Activated naive CD4-positive, alpha-beta T cell treated with anti-CD3 and anti-CD28 coated beads, Interleukin-2, amount 10 ng/mL, durations not matched to agents 7 days and 5 days (primary cell): ENCODE measurements at regions not wholly inside any gene's neighbourhood (a gene's known extent, or its start where the extent isn't known, plus 50 kb on each side); places are given as distances from the start of the nearest gene placed in this dataset.
"Not testable (repeated sequence)": the region's sequence is repeated elsewhere in the genome, so short reads cannot be mapped to it uniquely, and the experiment has no call there.

Source experiments
- CTCF ChIA-PET: fragments of 350-600 bp; sonication (Branson Sonifier 250); formaldehyde crosslinking; loops from one replicate; lab custom pipeline; 2021; ENCODE audit warnings: antibody characterized with exemption; lab: Charles Lee
- DNase-seq: peaks from one replicate; pipeline ENCODE4 v3.0.0-alpha.2; 2020
- H3K27ac Mint-ChIP-seq: one replicate; pipeline ENCODE4 v1.8.0; 2021; ENCODE audit warnings: mild to moderate bottlenecking, moderate library complexity, mixed read lengths
- H3K27me3 Mint-ChIP-seq: one replicate; pipeline ENCODE4 v1.8.0; 2021; ENCODE audit warnings: mild to moderate bottlenecking, mixed read lengths
- H3K36me3 Mint-ChIP-seq: one replicate; pipeline ENCODE4 v1.8.0; 2021; ENCODE audit warnings: mixed read lengths
- H3K4me1 Mint-ChIP-seq: one replicate; pipeline ENCODE4 v1.8.0; 2021; ENCODE audit warnings: mixed read lengths
- H3K4me3 Mint-ChIP-seq: one replicate; pipeline ENCODE4 v1.8.0; 2021; ENCODE audit warnings: mild to moderate bottlenecking, moderate library complexity, mixed read lengths
- H3K9me3 Mint-ChIP-seq: one replicate; pipeline ENCODE4 v1.8.0; 2021; ENCODE audit warnings: mixed read lengths

GRCh38 chr12:125533434-125534029 is 468.3 kb downstream of the AACS start:
- CTCF ChIA-PET, result no interaction called here
- Mint-ChIP-seq H3K27ac (no peak overlapping the region), H3K27me3 (no peaks in the 10 kb centered on the region), H3K4me3 (no peak overlapping the region), H3K36me3 (no peaks in the 10 kb centered on the region), H3K9me3 (no peaks in the 10 kb centered on the region), H3K4me1 (no peaks in the 10 kb centered on the region)
- DNase-seq, result peak; percentile 42

GRCh38 chr12:125538401-125539199 is 473.4 kb downstream of the AACS start:
- Mint-ChIP-seq H3K4me1 (no peaks in the 10 kb centered on the region), H3K27me3 (no peaks in the 10 kb centered on the region), H3K9me3 (peaks cover 2% of the 10 kb centered on the region), H3K36me3 (no peaks in the 10 kb centered on the region), H3K27ac (no peak overlapping the region), H3K4me3 (no peak overlapping the region)
- CTCF ChIA-PET, result no interaction called here
- no peak for DNase-seq

GRCh38 chr12:125540580-125541204 is 475.5 kb downstream of the AACS start:
- H3K36me3 Mint-ChIP-seq, result no peaks in the 10 kb centered on the region
- no peak overlapping the region for H3K27ac Mint-ChIP-seq
- H3K27me3 Mint-ChIP-seq, result no peaks in the 10 kb centered on the region
- no peak for DNase-seq
- peaks cover 2% of the 10 kb centered on the region for H3K9me3 Mint-ChIP-seq
- CTCF ChIA-PET, result no interaction called here
- H3K4me1 Mint-ChIP-seq, result no peaks in the 10 kb centered on the region
- no peak overlapping the region for H3K4me3 Mint-ChIP-seq

- Mint-ChIP-seq H3K27me3 (no peaks in the 10 kb centered on the region), H3K4me1 (no peaks in the 10 kb centered on the region)
Measured at GRCh38 chr12:125544960-125545359, 479.7 kb downstream of the AACS start.

GRCh38 chr12:125549171-125549570 is 483.9 kb downstream of the AACS start:
- H3K27ac Mint-ChIP-seq, result no peak overlapping the region
- no peaks in the 10 kb centered on the region for H3K4me1 Mint-ChIP-seq
- no peaks in the 10 kb centered on the region for H3K27me3 Mint-ChIP-seq
- no peak overlapping the region for H3K4me3 Mint-ChIP-seq
- no peak for DNase-seq
- peaks cover 3% of the 10 kb centered on the region for H3K9me3 Mint-ChIP-seq
- CTCF ChIA-PET, result interaction anchor here (0.6 kb wide), 1 partner anchor 1301 kb away, joined by 4 read pairs; no protein-coding TSS in a partner anchor
- H3K36me3 Mint-ChIP-seq, result no peaks in the 10 kb centered on the region

More at GRCh38 chr12:125544960-125545359, 479.7 kb downstream of the AACS start:
- DNase-seq, result no peak
- Mint-ChIP-seq H3K4me3 (no peak overlapping the region), H3K9me3 (peaks cover 6% of the 10 kb centered on the region), H3K27ac (no peak overlapping the region), H3K36me3 (no peaks in the 10 kb centered on the region)
- CTCF ChIA-PET, result no interaction called here

GRCh38 chr12:125549836-125550235 is 484.6 kb downstream of the AACS start:
- no peak overlapping the region for H3K4me3 Mint-ChIP-seq
- CTCF ChIA-PET, result interaction anchor here (0.6 kb wide), 1 partner anchor 1301 kb away, joined by 4 read pairs; no protein-coding TSS in a partner anchor

GRCh38 chr12:125552295-125552694 is 487.1 kb downstream of the AACS start:
- H3K9me3 Mint-ChIP-seq, result peaks cover 3% of the 10 kb centered on the region
- no peak overlapping the region for H3K27ac Mint-ChIP-seq
- CTCF ChIA-PET, result no interaction called here
- no peak overlapping the region for H3K4me3 Mint-ChIP-seq
- no peaks in the 10 kb centered on the region for H3K4me1 Mint-ChIP-seq
- H3K36me3 Mint-ChIP-seq, result no peaks in the 10 kb centered on the region
- DNase-seq, result no peak
- no peaks in the 10 kb centered on the region for H3K27me3 Mint-ChIP-seq

More at GRCh38 chr12:125549836-125550235, 484.6 kb downstream of the AACS start:
- no peaks in the 10 kb centered on the region for H3K4me1 Mint-ChIP-seq
- no peaks in the 10 kb centered on the region for H3K27me3 Mint-ChIP-seq
- DNase-seq, result no peak
- H3K36me3 Mint-ChIP-seq, result no peaks in the 10 kb centered on the region
- peaks cover 3% of the 10 kb centered on the region for H3K9me3 Mint-ChIP-seq
- H3K27ac Mint-ChIP-seq, result no peak overlapping the region

- DNase-seq, H3K27ac Mint-ChIP-seq, CTCF ChIA-PET, H3K4me3 Mint-ChIP-seq, H3K27me3 Mint-ChIP-seq, H3K36me3 Mint-ChIP-seq, H3K4me1 Mint-ChIP-seq: not testable (repeated sequence)
- H3K9me3 Mint-ChIP-seq, result peaks cover 13% of the 10 kb centered on the region
Measured at GRCh38 chr12:125561008-125561407, 495.8 kb downstream of the AACS start.

- CTCF ChIA-PET, result no interaction called here
- no peak overlapping the region for H3K4me3 Mint-ChIP-seq
Measured at GRCh38 chr12:125564753-125565152, 499.5 kb downstream of the AACS start.

GRCh38 chr12:125567581-125567980 is 502.3 kb downstream of the AACS start:
- no peaks in the 10 kb centered on the region for H3K36me3 Mint-ChIP-seq
- H3K4me1 Mint-ChIP-seq, result no peaks in the 10 kb centered on the region
- no peak overlapping the region for H3K4me3 Mint-ChIP-seq
- no peak overlapping the region for H3K27ac Mint-ChIP-seq
- no peaks in the 10 kb centered on the region for H3K27me3 Mint-ChIP-seq
- DNase-seq, result no peak
- CTCF ChIA-PET, result no interaction called here
- peaks cover 2% of the 10 kb centered on the region for H3K9me3 Mint-ChIP-seq

More at GRCh38 chr12:125564753-125565152, 499.5 kb downstream of the AACS start:
- Mint-ChIP-seq H3K27me3 (no peaks in the 10 kb centered on the region), H3K36me3 (no peaks in the 10 kb centered on the region), H3K27ac (no peak overlapping the region), H3K9me3 (peaks cover 12% of the 10 kb centered on the region), H3K4me1 (no peaks in the 10 kb centered on the region)
- DNase-seq, result no peak

GRCh38 chr12:125568306-125568705 is 503.1 kb downstream of the AACS start:
- Mint-ChIP-seq H3K27me3 (no peaks in the 10 kb centered on the region), H3K9me3 (no peaks in the 10 kb centered on the region), H3K4me3 (no peak overlapping the region), H3K27ac (no peak overlapping the region), H3K4me1 (no peaks in the 10 kb centered on the region), H3K36me3 (no peaks in the 10 kb centered on the region)
- CTCF ChIA-PET, result no interaction called here
- no peak for DNase-seq

- no peaks in the 10 kb centered on the region for H3K4me1 Mint-ChIP-seq
- CTCF ChIA-PET, result no interaction called here
Measured at GRCh38 chr12:125573271-125573670, 508.0 kb downstream of the AACS start.

GRCh38 chr12:125577334-125577733 is 512.1 kb downstream of the AACS start:
- CTCF ChIA-PET, result no interaction called here
- no peaks in the 10 kb centered on the region for H3K27me3 Mint-ChIP-seq
- H3K4me3 Mint-ChIP-seq, result no peak overlapping the region
- DNase-seq, result no peak
- no peaks in the 10 kb centered on the region for H3K4me1 Mint-ChIP-seq
- no peaks in the 10 kb centered on the region for H3K36me3 Mint-ChIP-seq
- H3K27ac Mint-ChIP-seq, result no peak overlapping the region
- H3K9me3 Mint-ChIP-seq, result peaks cover 8% of the 10 kb centered on the region

More at GRCh38 chr12:125573271-125573670, 508.0 kb downstream of the AACS start:
- H3K27me3 Mint-ChIP-seq, result no peaks in the 10 kb centered on the region
- no peak overlapping the region for H3K27ac Mint-ChIP-seq
- no peak overlapping the region for H3K4me3 Mint-ChIP-seq
- no peak for DNase-seq
- no peaks in the 10 kb centered on the region for H3K36me3 Mint-ChIP-seq
- no peaks in the 10 kb centered on the region for H3K9me3 Mint-ChIP-seq

GRCh38 chr12:125579916-125580315 is 514.7 kb downstream of the AACS start:
- CTCF ChIA-PET, result no interaction called here
- Mint-ChIP-seq H3K9me3 (peaks cover 8% of the 10 kb centered on the region), H3K4me1 (no peaks in the 10 kb centered on the region), H3K27ac (no peak overlapping the region), H3K36me3 (no peaks in the 10 kb centered on the region), H3K4me3 (no peak overlapping the region), H3K27me3 (no peaks in the 10 kb centered on the region)
- DNase-seq, result no peak
